ENCODE measurements at regions not wholly inside any gene's neighbourhood (a gene's known extent, or its start where the extent isn't known, plus 50 kb on each side); places are given as distances from the start of the nearest gene placed in this dataset.

DNA sequence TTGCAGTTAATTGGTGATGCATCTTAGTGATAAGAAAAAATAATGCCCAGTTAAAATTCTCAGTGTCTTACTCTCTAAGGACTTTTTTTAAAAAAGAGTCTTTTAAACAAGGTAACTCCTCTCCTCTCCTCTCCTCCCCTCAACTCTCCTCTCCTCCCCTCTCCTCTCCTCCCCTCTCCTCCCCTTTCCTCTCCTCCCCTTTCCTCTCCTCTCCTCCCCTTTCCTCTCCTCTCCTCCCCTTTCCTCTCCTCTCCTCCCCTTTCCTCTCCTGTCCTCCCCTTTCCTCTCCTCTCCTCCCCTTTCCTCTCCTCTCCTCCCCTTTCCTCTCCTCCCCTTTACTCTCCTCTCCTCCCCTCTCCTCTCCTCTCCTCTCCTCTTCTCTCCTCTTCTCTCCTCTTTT lies 675.9 kb upstream of the RBFOX1 start:
- Mint-ChIP-seq H3K4me1 (ENCODE audit: low read depth, unreplicated experiment) (no peaks in the 10 kb centered on the region), H3K36me3 (ENCODE audit: insufficient read depth, unreplicated experiment) (no peaks in the 10 kb centered on the region), H3K27ac (ENCODE audit: unreplicated experiment) (no peak overlapping the region), H3K4me3 (ENCODE audit: low read depth, unreplicated experiment) (no peak overlapping the region), H3K9me3 (ENCODE audit: low read depth, unreplicated experiment) (peaks cover 7% of the 10 kb centered on the region), H3K27me3 (ENCODE audit: unreplicated experiment) (no peaks in the 10 kb centered on the region)
- DNase-seq, result no peak
- CTCF ChIA-PET, result no interaction called here
- TF ChIP-seq, protein P1, sequence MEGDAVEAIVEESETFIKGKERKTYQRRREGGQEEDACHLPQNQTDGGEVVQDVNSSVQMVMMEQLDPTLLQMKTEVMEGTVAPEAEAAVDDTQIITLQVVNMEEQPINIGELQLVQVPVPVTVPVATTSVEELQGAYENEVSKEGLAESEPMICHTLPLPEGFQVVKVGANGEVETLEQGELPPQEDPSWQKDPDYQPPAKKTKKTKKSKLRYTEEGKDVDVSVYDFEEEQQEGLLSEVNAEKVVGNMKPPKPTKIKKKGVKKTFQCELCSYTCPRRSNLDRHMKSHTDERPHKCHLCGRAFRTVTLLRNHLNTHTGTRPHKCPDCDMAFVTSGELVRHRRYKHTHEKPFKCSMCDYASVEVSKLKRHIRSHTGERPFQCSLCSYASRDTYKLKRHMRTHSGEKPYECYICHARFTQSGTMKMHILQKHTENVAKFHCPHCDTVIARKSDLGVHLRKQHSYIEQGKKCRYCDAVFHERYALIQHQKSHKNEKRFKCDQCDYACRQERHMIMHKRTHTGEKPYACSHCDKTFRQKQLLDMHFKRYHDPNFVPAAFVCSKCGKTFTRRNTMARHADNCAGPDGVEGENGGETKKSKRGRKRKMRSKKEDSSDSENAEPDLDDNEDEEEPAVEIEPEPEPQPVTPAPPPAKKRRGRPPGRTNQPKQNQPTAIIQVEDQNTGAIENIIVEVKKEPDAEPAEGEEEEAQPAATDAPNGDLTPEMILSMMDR (IDR thresholded peaks at IDR 0.05; ENCODE audit: unreplicated experiment), result no peak
- no TSS peak for BruUV-seq (replicated peaks)
- intact Hi-C loops (cut with micrococcal nuclease; ENCODE audit: unreplicated experiment), result no loop called here

DNA sequence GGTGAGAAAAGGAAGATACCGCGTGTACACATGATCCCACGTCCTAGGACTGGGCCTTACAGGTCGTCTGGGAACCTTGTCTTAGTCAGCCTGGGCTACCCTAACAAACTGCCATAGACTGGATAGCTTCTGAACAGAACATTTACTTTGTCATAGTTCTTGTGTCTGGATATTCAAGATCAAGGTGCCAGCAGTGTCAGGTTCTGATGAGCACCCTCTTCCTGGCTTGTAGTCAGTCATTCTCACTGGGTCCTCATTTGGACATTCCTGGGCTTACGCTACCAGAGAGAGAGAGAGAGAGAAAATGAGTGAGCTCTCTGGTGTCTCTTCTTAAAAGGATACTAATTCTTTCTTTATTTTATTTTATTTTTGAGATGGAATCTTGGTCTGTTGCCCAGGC lies 685.8 kb upstream of the RBFOX1 start:
- Mint-ChIP-seq H3K36me3 (ENCODE audit: insufficient read depth, unreplicated experiment) (no peaks in the 10 kb centered on the region), H3K9me3 (ENCODE audit: low read depth, unreplicated experiment) (no peaks in the 10 kb centered on the region), H3K27me3 (ENCODE audit: unreplicated experiment) (no peaks in the 10 kb centered on the region), H3K4me1 (ENCODE audit: low read depth, unreplicated experiment) (no peaks in the 10 kb centered on the region), H3K4me3 (ENCODE audit: low read depth, unreplicated experiment) (no peak overlapping the region), H3K27ac (ENCODE audit: unreplicated experiment) (no peak overlapping the region)
- TF ChIP-seq, protein P1 (IDR thresholded peaks at IDR 0.05; ENCODE audit: unreplicated experiment), result no peak
- intact Hi-C loops (cut with micrococcal nuclease; ENCODE audit: unreplicated experiment), result no loop called here
- no peak for DNase-seq
- CTCF ChIA-PET, result no interaction called here
- no TSS peak for BruUV-seq (replicated peaks)

DNA sequence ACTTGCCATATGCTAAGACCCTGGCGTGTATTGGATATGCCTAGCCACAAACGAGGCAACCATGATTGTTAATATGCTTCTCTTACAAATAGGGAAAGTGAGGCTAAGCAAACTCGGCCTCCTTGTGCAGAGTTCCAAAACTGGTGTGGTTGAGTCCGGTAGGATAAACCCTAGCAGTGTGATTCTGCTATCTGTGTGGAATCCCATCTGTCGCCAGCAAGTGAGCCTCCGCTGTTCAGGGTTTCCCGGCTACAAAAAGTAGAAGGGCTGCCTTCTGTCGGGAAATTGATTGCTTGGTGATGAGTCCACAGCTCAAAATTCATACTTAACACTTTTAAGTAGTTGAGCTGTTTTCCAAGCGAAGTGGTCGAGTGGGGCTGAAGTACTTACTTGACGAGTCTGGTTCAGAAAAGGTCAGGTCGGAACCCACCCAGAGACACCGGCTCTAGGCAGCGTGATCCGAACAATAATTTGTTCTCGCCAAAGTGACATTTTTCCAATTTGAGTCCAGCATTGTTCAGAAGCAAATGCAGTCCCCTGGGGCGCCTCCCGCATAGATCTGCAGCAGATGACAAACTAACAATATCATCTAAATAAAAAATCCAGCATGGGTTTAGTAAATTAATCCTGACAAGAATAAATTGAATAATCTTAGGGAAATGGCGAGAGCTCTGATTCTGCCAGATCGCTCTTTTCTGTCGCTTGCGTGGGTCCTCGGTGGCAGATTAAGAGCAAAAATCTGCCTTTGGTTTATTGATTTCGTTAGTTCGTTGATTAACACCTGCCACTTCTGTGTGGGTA lies 686.7 kb upstream of the RBFOX1 start:
- DNase-seq, result no peak
- no peaks in the 10 kb centered on the region for H3K36me3 Mint-ChIP-seq (ENCODE audit: insufficient read depth, unreplicated experiment)
- BruUV-seq (replicated peaks), result no TSS peak
- H3K27me3 Mint-ChIP-seq (ENCODE audit: unreplicated experiment), result no peaks in the 10 kb centered on the region
- H3K4me3 Mint-ChIP-seq (ENCODE audit: low read depth, unreplicated experiment), result no peak overlapping the region
- no peaks in the 10 kb centered on the region for H3K9me3 Mint-ChIP-seq (ENCODE audit: low read depth, unreplicated experiment)
- intact Hi-C loops (cut with micrococcal nuclease; ENCODE audit: unreplicated experiment), result no loop called here
- TF ChIP-seq, protein P1 (IDR thresholded peaks at IDR 0.05; ENCODE audit: unreplicated experiment), result no peak
- no peaks in the 10 kb centered on the region for H3K4me1 Mint-ChIP-seq (ENCODE audit: low read depth, unreplicated experiment)
- CTCF ChIA-PET, result no interaction called here
- no peak overlapping the region for H3K27ac Mint-ChIP-seq (ENCODE audit: unreplicated experiment)

DNA sequence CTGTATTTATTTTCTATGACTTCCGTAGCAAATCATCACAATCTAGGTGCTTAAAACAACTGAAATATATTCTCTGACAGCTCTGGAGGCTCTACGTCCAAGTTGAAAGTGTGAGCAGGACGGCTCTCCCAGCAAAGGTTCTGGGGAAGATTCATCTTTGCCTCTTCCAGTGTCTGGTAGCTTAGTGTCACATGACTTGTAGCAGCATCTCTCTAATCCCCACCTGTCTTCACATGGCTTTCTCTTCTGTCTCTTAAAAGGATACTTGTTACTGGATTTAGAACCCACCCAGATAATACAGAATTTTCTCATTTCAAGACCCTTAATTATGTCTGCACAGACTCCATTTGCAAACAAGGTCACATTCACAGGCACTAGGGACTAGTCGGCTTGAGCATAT lies 687.7 kb upstream of the RBFOX1 start:
- intact Hi-C loops (cut with micrococcal nuclease; ENCODE audit: unreplicated experiment), result loop anchor here (5.0 kb wide), 2 partner anchors 1143 to 1408 kb away; no protein-coding TSS in a partner anchor
- no peaks in the 10 kb centered on the region for H3K36me3 Mint-ChIP-seq (ENCODE audit: insufficient read depth, unreplicated experiment)
- H3K4me3 Mint-ChIP-seq (ENCODE audit: low read depth, unreplicated experiment), result no peak overlapping the region
- no peaks in the 10 kb centered on the region for H3K4me1 Mint-ChIP-seq (ENCODE audit: low read depth, unreplicated experiment)
- TF ChIP-seq, protein P1 (IDR thresholded peaks at IDR 0.05; ENCODE audit: unreplicated experiment), result no peak
- H3K27me3 Mint-ChIP-seq (ENCODE audit: unreplicated experiment), result no peaks in the 10 kb centered on the region
- CTCF ChIA-PET, result no interaction called here
- BruUV-seq (replicated peaks), result no TSS peak
- H3K9me3 Mint-ChIP-seq (ENCODE audit: low read depth, unreplicated experiment), result no peaks in the 10 kb centered on the region
- H3K27ac Mint-ChIP-seq (ENCODE audit: unreplicated experiment), result no peak overlapping the region
- DNase-seq, result no peak

Measured in Calu3 (cell line).